ENCODE measurements at regions not wholly inside any gene's neighbourhood (a gene's known extent, or its start where the extent isn't known, plus 50 kb on each side); places are given as distances from the start of the nearest gene placed in this dataset.

DNA sequence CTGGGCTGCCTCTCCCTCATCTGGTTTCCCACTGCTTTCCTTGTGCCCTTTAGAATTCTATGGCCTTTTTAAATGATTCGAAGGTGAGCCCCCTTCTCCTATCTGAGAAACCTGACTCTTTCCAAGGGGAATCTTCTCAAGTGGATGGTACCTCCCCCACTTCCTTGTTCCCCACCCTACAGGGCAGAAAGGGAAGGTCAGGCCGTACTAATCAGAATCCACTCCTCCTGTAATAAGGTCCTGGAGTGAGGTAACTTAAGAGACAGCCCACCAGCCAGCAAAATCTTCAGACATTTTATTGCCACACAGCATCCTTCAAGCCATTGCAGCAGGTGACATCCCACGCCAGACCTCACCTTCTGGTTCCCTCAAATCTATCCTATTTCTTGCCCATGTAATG, 84.5 kb downstream of the MINAR1 start:
- no peak for TF ChIP-seq MAX (IDR thresholded peaks at IDR 0.05)
- TF ChIP-seq, protein P1, sequence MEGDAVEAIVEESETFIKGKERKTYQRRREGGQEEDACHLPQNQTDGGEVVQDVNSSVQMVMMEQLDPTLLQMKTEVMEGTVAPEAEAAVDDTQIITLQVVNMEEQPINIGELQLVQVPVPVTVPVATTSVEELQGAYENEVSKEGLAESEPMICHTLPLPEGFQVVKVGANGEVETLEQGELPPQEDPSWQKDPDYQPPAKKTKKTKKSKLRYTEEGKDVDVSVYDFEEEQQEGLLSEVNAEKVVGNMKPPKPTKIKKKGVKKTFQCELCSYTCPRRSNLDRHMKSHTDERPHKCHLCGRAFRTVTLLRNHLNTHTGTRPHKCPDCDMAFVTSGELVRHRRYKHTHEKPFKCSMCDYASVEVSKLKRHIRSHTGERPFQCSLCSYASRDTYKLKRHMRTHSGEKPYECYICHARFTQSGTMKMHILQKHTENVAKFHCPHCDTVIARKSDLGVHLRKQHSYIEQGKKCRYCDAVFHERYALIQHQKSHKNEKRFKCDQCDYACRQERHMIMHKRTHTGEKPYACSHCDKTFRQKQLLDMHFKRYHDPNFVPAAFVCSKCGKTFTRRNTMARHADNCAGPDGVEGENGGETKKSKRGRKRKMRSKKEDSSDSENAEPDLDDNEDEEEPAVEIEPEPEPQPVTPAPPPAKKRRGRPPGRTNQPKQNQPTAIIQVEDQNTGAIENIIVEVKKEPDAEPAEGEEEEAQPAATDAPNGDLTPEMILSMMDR (IDR thresholded peaks at IDR 0.05; ENCODE audit: low read depth, low read length, missing input control) = no peak
- TF ChIP-seq YY1 (IDR thresholded peaks at IDR 0.05) = no peak
- no peak for TF ChIP-seq FOXA1 (IDR thresholded peaks at IDR 0.05)
- TF ChIP-seq RXRA (IDR thresholded peaks at IDR 0.05) = no peak
- TF ChIP-seq, protein P2, sequence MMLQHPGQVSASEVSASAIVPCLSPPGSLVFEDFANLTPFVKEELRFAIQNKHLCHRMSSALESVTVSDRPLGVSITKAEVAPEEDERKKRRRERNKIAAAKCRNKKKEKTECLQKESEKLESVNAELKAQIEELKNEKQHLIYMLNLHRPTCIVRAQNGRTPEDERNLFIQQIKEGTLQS (IDR thresholded peaks at IDR 0.05) = no peak
- TF ChIP-seq RAD21 (IDR thresholded peaks at IDR 0.05) = no peak
- TF ChIP-seq ZBTB33 (IDR thresholded peaks at IDR 0.05) = no peak

Data from liver (tissue), 3 donors.